ENCODE measurements at regions not wholly inside any gene's neighbourhood (a gene's known extent, or its start where the extent isn't known, plus 50 kb on each side); places are given as distances from the start of the nearest gene placed in this dataset.

DNA sequence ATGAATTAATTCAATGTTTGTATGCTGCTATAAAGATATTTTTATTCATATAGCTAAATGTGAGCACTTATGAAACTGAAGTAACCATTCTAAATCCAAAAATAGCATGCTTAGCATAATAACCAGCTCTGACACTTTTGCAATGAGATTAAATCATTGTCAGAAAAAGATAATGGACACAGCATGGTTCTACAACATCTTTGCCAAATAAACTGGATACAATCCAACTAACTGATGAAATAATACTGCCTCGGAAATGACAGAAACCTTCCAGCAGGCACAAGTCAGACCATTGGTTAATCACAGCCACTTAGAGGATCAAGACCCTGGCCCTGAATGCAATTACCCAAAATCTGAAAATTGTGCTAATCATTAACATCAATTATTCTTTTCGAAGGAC, 592.7 kb upstream of the ADGRL4 start:
- no peak for DNase-seq
- TF ChIP-seq, protein P1, sequence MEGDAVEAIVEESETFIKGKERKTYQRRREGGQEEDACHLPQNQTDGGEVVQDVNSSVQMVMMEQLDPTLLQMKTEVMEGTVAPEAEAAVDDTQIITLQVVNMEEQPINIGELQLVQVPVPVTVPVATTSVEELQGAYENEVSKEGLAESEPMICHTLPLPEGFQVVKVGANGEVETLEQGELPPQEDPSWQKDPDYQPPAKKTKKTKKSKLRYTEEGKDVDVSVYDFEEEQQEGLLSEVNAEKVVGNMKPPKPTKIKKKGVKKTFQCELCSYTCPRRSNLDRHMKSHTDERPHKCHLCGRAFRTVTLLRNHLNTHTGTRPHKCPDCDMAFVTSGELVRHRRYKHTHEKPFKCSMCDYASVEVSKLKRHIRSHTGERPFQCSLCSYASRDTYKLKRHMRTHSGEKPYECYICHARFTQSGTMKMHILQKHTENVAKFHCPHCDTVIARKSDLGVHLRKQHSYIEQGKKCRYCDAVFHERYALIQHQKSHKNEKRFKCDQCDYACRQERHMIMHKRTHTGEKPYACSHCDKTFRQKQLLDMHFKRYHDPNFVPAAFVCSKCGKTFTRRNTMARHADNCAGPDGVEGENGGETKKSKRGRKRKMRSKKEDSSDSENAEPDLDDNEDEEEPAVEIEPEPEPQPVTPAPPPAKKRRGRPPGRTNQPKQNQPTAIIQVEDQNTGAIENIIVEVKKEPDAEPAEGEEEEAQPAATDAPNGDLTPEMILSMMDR (conservative IDR thresholded peaks at IDR 0.05) = no peak
- Mint-ChIP-seq H3K27ac (no peak overlapping the region), H3K9me3 (peaks cover 14% of the 10 kb centered on the region), H3K27me3 (ENCODE audit: insufficient read depth) (no peaks in the 10 kb centered on the region), H3K36me3 (ENCODE audit: low read depth) (peaks cover 17% of the 10 kb centered on the region), H3K4me3 (no peak overlapping the region), H3K4me1 (peaks cover 12% of the 10 kb centered on the region)
- Histone ChIP-seq H3K27ac (ENCODE audit: low read depth, low read length) (no peak overlapping the region), H3K27me3 (ENCODE audit: control insufficient read depth, insufficient read depth, low read length, poor library complexity, severe bottlenecking) (no peaks in the 10 kb centered on the region), H3K9ac (ENCODE audit: extremely low read depth, low read length, poor library complexity, severe bottlenecking) (no peak overlapping the region), H3K4me3 (ENCODE audit: low read length) (no peak overlapping the region), H3K36me3 (ENCODE audit: control insufficient read depth, insufficient read depth, low read length) (no peaks in the 10 kb centered on the region), H3K4me1 (ENCODE audit: control insufficient read depth, insufficient read depth, low read length) (no peaks in the 10 kb centered on the region), H3K9me3 (ENCODE audit: control insufficient read depth, low read length) (peaks cover 26% of the 10 kb centered on the region)
- WGBS, 2 experiments (ENCODE audit: insufficient coverage in 1 of 2, insufficient read length in 1 of 2) = 92 to 100% methylated on average over 1 to 2 of the region's 2 CpGs

DNA sequence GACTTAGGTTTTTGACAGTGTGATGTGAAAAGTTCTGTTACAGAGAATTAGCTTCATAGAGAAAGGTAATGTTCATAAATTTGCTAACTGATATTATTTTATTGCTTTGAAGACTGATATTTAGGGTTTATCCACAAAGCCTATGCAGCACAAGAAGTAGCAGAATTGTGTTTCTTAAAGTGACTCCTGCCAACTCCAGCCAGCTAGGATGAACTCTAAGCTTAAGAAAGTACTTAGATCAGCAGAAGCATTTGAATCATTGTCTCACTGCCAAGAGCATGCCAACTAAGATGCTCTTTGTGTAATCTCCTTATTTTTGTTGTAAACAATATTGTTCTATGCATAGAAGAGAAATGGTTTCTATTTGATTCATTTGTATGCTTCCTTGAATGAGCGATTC, 589.4 kb upstream of the ADGRL4 start:
- TF ChIP-seq, protein P1 (conservative IDR thresholded peaks at IDR 0.05) = no peak
- H3K27me3 ChIP-seq (ENCODE audit: control insufficient read depth, insufficient read depth, low read length, poor library complexity, severe bottlenecking) = no peaks in the 10 kb centered on the region
- Mint-ChIP-seq H3K4me1 (peaks cover 5% of the 10 kb centered on the region), H3K27ac (no peak overlapping the region), H3K9me3 (peaks cover 18% of the 10 kb centered on the region), H3K4me3 (no peak overlapping the region), H3K36me3 (ENCODE audit: low read depth) (peaks cover 17% of the 10 kb centered on the region), H3K27me3 (ENCODE audit: insufficient read depth) (no peaks in the 10 kb centered on the region)
- H3K4me3 ChIP-seq (ENCODE audit: low read length) = no peak overlapping the region
- no peak overlapping the region for H3K27ac ChIP-seq (ENCODE audit: low read depth, low read length)
- H3K36me3 ChIP-seq (ENCODE audit: control insufficient read depth, insufficient read depth, low read length) = no peaks in the 10 kb centered on the region
- no peak for DNase-seq
- no peaks in the 10 kb centered on the region for H3K4me1 ChIP-seq (ENCODE audit: control insufficient read depth, insufficient read depth, low read length)
- no CpG with 5 or more reads among the region's 1 CpG for WGBS, 2 experiments (ENCODE audit: insufficient coverage in 1 of 2, insufficient read length in 1 of 2)
- H3K9ac ChIP-seq (ENCODE audit: extremely low read depth, low read length, poor library complexity, severe bottlenecking) = no peak overlapping the region
- peaks cover 13% of the 10 kb centered on the region for H3K9me3 ChIP-seq (ENCODE audit: control insufficient read depth, low read length)

DNA sequence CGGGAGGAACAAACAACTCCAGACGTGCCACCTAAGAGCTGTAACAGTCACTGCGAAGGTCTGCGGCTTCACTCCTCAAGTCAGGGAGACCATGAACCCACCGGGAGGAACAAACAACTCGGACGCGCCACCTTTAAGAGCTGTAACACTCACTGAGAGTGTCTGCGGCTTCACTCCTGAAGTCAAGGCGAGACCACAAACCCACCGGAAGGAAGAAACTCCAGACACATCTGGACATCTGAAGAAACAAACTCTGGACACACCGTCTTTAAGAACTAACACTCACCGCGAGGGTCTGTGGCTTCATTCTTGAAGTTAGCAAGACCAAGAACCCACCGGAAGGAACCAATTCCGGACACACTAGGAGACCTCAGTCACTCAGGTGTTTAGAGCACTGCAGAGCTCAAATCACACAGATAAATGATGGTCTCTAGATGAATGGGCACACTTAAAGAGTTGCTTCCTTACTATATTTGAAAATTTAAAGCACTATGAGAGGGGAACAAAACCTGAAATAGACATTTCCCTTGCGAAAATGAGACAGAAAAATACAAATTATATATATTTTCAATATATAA, 587.7 kb upstream of the ADGRL4 start:
- 89% methylated on average over 11 to 16 of the region's 17 CpGs for WGBS, 2 experiments (ENCODE audit: insufficient coverage in 1 of 2, insufficient read length in 1 of 2)
- H3K27ac ChIP-seq (ENCODE audit: low read depth, low read length) = no peak overlapping the region
- no peaks in the 10 kb centered on the region for H3K9me3 ChIP-seq (ENCODE audit: control insufficient read depth, low read length)
- no peaks in the 10 kb centered on the region for H3K36me3 ChIP-seq (ENCODE audit: control insufficient read depth, insufficient read depth, low read length)
- Mint-ChIP-seq H3K4me3 (no peak overlapping the region), H3K36me3 (ENCODE audit: low read depth) (peaks cover 13% of the 10 kb centered on the region), H3K9me3 (peaks cover 12% of the 10 kb centered on the region), H3K27ac (no peak overlapping the region), H3K4me1 (peaks cover 14% of the 10 kb centered on the region), H3K27me3 (ENCODE audit: insufficient read depth) (no peaks in the 10 kb centered on the region)
- H3K27me3 ChIP-seq (ENCODE audit: control insufficient read depth, insufficient read depth, low read length, poor library complexity, severe bottlenecking) = no peaks in the 10 kb centered on the region
- H3K4me3 ChIP-seq (ENCODE audit: low read length) = no peak overlapping the region
- no peak overlapping the region for H3K9ac ChIP-seq (ENCODE audit: extremely low read depth, low read length, poor library complexity, severe bottlenecking)
- H3K4me1 ChIP-seq (ENCODE audit: control insufficient read depth, insufficient read depth, low read length) = no peaks in the 10 kb centered on the region
- DNase-seq = no peak
- TF ChIP-seq, protein P1 (conservative IDR thresholded peaks at IDR 0.05) = no peak

Data from endodermal cell (in vitro differentiated cells).